WTC11 (cell line): ENCODE measurements at regions not wholly inside any gene's neighbourhood (a gene's known extent, or its start where the extent isn't known, plus 50 kb on each side); places are given as distances from the start of the nearest gene placed in this dataset.

Experiments used
- ATF1 ChIP-seq: sonication (generic); formaldehyde crosslinking; IDR thresholded peaks from 2 replicates; pipeline ENCODE4 v1.8.1; 2023; ENCODE audit warnings: mild to moderate bottlenecking, moderate library complexity, missing genetic modification reagents
- CREB1 ChIP-seq: sonication (generic); formaldehyde crosslinking; IDR thresholded peaks from 2 replicates; pipeline ENCODE4 v1.8.0; 2023; ENCODE audit warnings: mild to moderate bottlenecking, missing genetic modification reagents
- CTCF ChIP-seq: fragments of 200-600 bp; IDR thresholded peaks from 2 replicates; pipeline ENCODE4 v1.8.0; 2022; ENCODE audit warnings: antibody characterized with exemption
- IRF2 ChIP-seq: sonication (generic); formaldehyde crosslinking; IDR thresholded peaks from 2 replicates; pipeline ENCODE4 v1.8.0; 2022; ENCODE audit warnings: low read depth, missing genetic modification reagents, borderline replicate concordance
- MAX ChIP-seq: sonication (generic); formaldehyde crosslinking; IDR thresholded peaks from 2 replicates; pipeline ENCODE4 v1.8.0; 2022; ENCODE audit warnings: mild to moderate bottlenecking, missing genetic modification reagents
- NR1H2 ChIP-seq: sonication (generic); formaldehyde crosslinking; IDR thresholded peaks from 2 replicates; pipeline ENCODE4 v1.9.0; 2021; ENCODE audit warnings: mild to moderate bottlenecking, moderate library complexity, missing genetic modification reagents
- SMAD3 ChIP-seq: sonication (generic); formaldehyde crosslinking; IDR thresholded peaks from 2 replicates; pipeline ENCODE4 v1.8.0; 2022; ENCODE audit warnings: missing genetic modification reagents, mild to moderate bottlenecking, borderline replicate concordance
- USF1 ChIP-seq: sonication (generic); formaldehyde crosslinking; IDR thresholded peaks from 2 replicates; pipeline ENCODE4 v1.8.0; 2022; ENCODE audit warnings: mild to moderate bottlenecking, missing genetic modification reagents
- USF2 ChIP-seq: sonication (generic); formaldehyde crosslinking; IDR thresholded peaks from 2 replicates; pipeline ENCODE4 v1.8.1; 2023; ENCODE audit warnings: mild to moderate bottlenecking, missing genetic modification reagents, moderate library complexity
- ZNF121 ChIP-seq: sonication (generic); formaldehyde crosslinking; IDR thresholded peaks from 2 replicates; pipeline ENCODE4 v1.8.0; 2023; ENCODE audit warnings: missing genetic modification reagents

- TF ChIP-seq CTCF (no peak), NR1H2 (CRISPR knock-in tag) (no peak), CREB1 (no peak), SMAD3 (CRISPR knock-in tag) (no peak), MAX (CRISPR knock-in tag) (no peak), ATF1 (CRISPR knock-in tag) (no peak), USF2 (no peak), ZNF121 (no peak), IRF2 (CRISPR knock-in tag) (no peak), USF1 (CRISPR knock-in tag) (no peak)
Measured at GRCh38 chr9:13568841-13569601, 289.5 kb upstream of the MPDZ start.
